NCI-H2227 treated with DMSO at 0.1 percent for 48 hours (cell line): ENCODE measurements at regions not wholly inside any gene's neighbourhood (a gene's known extent, or its start where the extent isn't known, plus 50 kb on each side); places are given as distances from the start of the nearest gene placed in this dataset.
"Not testable (repeated sequence)": the region's sequence is repeated elsewhere in the genome, so short reads cannot be mapped to it uniquely, and the experiment has no call there.

ENCODE experiments used
- DNase-seq: peaks from one replicate; lab custom pipeline; 2025; lab: John Stamatoyannopoulos, UW

GRCh38 chr11:44361813-44362212 is 51.9 kb upstream of the ALX4 start:
- no peak for DNase-seq

DNA sequence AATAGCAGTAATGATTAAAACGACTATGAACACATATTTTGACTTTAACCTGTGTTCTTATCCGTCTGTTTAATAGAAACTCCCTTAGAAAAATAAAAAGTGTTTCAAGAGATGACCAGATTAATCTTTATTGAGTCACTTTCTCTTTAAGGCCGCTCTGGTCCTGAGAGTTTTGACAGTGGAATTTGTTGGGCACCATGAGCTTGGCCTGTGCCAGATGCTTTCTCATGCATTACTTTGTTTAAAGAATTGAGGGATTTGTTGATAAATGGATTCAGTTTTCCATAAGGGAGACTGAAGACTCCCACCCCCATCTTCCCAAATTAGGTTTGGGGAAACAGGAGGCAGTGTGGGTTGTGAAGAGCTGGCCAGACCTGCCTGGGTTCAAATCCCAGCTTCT is 53.2 kb upstream of the ALX4 start:
- no peak for DNase-seq

DNA sequence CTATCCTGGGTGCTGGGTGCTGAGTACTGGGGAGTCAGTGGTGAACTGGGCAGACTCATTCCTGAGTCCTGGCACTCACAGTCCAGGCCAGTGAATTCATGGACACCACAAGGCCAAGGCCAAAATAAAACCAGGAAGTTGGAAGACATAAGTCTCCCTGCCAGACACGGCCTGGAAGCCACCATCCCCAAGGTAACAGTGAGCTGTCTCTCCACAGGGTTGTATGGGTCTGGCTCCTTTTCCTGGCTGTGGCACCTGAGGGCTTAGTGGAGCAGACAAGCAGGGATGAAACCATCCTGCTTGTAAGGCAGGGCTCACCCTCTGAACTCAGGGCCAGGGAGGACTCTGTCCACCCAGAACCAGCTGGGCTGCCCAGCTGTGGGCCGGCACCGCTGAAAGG is 54.7 kb upstream of the ALX4 start:
- DNase-seq, result no peak

DNA sequence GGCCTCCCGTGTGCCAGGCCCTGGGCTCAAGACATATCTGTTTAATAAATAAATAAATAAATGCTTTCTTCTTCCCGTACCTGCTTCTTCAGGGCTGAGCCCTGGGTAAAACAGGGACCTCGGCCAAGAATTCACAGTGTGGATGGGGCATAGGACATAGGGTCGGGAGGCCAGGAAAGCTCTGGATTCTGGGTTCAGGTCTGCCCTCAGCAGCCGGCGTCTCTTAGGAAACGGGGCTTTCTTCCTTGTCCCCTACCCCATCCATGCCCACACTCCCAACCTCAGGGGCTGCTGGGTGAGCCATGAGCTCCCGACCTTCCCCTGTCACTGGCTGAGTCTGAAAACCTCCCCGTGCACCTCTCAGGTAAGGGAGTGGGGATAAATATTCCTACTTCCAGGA is 55.7 kb upstream of the ALX4 start:
- DNase-seq, result no peak

- DNase-seq, result no peak
These were observed 56.1 kb upstream of the ALX4 start for GRCh38 chr11:44366026-44366425.

DNA sequence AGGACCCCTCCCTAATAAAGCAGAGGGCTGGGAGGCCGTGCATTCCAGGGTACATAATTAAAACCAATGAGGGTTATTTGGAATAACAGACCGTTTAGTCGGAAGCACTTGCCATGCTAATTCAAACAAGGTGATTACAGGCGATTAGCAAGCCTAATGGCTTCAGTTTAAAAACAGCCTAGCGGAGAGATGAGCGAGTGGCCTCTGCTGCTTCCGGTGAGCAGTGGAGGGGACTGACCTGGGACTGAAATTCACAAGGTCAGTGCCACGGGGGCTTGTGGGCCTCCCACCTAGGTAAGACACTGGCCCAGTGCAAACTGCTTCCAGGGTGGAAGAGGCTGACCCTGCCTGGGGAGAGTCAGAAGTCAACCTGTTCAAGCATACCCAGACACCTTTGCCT is 56.8 kb upstream of the ALX4 start:
- no peak for DNase-seq

GRCh38 chr11:44367452-44367851 is 57.5 kb upstream of the ALX4 start:
- no peak for DNase-seq

DNA sequence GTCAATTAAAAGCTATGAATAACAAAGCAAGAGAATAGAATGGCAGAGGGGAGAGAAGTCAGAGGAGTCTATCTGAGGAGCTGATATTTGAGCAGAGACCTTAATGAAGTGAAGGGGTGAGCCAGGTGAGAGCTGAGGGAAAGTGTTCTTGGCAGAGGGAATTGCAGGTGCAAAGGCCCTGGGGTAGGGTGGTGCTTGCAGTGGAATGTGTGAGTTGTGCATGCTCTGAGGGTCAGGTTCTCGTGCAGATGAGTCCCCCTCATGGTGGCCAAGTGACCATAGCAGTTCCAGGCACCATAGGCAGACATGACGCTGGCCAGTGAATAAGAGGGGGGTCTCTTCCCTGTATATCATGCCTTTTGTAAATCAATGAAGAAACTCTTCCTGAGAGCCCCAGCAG is 58.9 kb upstream of the ALX4 start:
- no peak for DNase-seq

DNA sequence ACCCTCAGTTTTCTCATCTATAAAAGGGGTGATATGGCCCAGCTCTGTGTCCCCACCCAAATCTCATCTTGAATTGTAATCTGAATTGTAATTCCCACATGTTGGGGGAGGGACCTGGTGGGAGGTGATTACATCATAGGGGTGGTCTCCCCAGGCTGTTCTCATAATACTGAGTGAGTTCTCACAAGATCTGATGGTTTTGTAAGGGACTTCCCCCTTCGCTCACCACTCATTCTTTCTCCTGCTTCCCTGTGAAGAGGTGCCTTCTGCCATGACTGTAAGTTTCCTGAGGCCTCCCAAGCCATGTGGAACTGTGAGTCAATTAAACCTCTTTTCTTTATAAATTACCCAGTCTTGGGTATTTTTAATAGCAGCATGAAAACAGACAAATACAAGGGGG is 61.1 kb upstream of the ALX4 start:
- not testable (repeated sequence) for DNase-seq

DNA sequence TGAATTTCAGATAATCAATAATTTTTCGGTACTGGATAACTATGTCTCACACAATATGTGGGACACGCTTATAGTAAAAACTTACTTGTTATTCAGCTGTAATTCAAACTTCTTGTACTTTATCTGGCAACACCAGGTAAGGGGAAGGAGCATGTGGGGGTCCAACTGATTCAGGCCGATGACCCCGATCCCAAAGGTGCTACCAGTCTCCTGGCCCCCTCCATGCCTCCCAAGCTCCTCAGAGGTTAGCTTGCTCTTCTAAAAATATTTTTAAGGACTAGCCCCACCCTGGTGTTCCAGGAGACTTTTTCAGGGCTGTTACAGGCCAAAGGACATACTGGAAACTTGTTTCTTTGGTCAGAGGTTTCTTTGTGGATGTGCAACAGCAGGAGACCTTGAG is 61.8 kb upstream of the ALX4 start:
- DNase-seq, result no peak

GRCh38 chr11:44372989-44373388 is 63.0 kb upstream of the ALX4 start:
- no peak for DNase-seq

- no peak for DNase-seq
These were observed 64.1 kb upstream of the ALX4 start for GRCh38 chr11:44374001-44374400.

DNA sequence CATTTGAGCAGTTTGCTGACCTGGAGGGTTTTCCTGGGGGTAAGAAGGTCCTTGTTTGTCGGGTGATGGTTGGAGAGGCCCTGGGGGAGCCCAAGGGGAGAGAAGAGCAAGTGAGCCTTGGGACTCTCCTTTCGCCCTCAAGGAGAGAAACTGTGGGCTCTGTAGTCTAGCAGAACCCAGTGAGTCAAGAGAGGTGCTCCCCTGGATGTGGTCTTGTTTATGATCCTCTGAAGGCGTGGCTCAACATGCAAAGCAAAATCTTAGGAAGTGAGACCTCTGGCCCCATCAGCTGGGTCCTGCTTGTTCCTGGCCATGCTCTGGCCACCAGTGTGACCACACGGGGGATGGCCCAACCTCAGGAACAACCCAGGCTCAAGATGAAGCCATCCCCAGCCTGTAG is 66.5 kb upstream of the ALX4 start:
- no peak for DNase-seq

GRCh38 chr11:44377121-44377520 is 67.2 kb upstream of the ALX4 start:
- DNase-seq, result no peak

DNA sequence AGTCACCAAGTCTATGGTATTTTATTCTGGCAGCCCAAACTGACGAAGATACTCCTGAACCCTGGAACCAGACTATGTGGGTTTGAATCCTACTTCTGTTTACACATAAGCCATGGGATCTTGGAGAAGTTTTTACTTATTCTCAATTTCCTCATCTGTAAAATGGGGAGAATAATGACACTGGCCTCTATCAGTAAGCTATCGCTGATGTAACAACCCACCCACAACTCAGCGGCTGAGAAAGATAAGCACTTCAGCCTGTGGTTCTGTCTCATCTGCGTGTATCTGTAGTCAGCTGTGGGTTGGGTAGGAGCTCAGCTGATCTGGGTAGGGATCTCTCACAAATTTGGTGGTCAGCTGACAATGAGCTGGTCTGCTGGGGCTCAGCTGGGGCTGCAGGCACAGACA is 68.0 kb upstream of the ALX4 start:
- DNase-seq, result no peak

- no peak for DNase-seq
These were observed 69.4 kb upstream of the ALX4 start for GRCh38 chr11:44379141-44380008.

DNA sequence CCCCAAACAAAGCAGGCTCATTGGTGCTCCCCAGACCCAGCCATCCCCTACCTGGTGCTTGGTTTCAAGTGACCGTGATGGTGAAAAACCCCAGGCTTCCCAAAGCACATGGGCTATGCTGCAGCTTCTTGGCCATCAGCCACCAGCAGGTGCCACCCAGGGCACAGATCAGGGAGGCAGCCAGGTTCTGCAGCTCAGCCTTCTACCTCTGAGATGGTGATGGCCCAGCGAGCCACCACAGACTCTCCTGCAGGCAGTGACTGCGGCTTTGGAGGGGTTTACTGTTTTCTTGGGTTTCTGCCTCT is 70.0 kb upstream of the ALX4 start:
- DNase-seq, result no peak

DNA sequence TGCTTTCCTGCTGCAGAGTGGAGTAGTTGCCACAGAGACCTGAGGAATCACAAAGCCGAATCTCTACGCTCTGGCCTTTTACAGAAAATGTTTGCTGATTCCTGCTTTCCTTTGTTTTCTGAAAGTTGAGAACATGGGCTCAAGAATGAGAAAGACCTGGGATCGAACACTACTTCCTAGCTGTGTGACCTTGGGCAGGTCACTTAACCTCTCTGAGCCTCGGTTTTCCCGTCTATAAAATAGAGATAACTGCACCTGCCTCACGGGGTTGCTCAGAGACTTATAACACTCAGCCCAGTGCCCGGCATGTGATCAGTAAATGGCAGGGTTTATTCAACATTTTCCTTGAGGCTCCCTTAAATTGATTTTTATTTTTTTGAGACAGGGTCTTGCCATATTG is 70.9 kb upstream of the ALX4 start:
- DNase-seq, result no peak

DNA sequence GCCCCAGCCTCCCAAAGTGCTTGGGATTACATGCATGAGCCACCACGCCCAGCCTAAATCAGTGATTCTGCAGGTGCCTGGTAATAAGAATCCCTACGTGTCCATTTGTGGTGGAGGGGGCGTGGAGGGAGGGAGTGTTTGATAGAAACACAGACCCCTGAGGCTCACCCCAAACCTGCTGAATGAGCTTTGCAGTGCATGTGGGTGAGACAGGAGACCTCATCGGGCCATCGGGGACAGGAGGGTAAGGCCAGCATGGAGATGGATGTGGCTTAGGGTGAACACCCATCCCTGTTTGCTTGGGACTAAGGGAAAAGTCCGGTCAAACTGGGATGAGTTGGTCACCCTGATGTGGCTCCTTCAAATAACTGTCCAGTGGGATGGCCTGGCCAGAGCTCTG is 71.3 kb upstream of the ALX4 start:
- no peak for DNase-seq

DNA sequence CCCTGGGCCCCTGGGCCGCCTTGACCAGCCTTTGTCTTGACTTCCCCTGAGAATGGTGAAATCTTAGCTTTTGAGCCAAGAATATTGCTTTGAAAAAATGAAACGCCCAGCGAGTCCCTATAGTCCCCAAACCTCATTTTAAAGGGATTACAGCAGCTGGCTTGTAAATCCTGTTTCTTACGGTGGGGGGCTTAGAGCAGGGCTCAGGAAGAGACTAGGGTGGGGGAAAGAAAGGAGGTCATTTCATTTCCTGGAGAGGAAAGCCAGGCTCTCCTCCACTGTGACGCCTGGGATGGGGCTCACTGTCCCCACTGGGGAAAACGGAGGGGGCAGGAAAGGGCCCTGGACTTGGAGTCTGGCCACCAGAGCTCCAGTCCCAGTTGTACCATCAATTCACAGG is 72.2 kb upstream of the ALX4 start:
- no peak for DNase-seq

GRCh38 chr11:44382656-44383240 is 72.8 kb upstream of the ALX4 start:
- no peak for DNase-seq

DNA sequence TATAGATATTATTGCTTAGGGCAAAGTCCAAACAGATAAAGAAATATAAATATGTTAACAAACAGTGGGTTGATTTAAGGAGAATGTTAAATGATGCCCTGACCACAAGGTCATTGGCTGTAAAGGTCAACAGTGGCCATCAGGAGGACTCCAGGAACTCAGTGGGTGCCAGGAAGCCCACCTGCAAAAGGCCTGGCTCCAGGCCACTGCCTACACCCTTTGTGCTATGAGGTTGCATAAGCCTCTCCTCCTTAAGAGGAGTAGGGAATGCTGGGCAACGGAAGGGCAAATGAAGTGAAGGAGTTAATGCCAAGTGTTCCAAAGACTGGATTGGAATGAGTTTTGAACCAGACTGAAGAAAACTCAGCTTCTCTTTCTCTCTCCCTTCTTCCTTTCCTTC is 73.3 kb upstream of the ALX4 start:
- DNase-seq, result no peak

DNA sequence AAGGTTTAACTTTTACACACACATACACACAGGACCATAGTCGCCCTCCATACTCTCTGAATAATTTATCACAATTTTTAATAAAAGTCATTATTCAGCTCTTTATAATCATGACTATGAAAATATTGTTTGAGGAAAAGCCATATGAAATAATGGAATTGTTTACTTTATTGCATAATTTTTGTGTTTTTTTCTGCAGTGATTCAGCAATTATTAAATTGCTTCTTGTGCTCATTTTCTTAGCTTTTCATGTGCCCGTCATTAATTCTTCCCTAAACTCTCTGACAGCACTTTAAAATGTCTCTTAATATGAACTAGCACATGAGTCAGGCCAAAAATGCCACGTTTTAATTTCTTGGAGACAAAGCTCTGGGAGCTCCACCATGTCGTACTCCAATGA is 77.5 kb upstream of the ALX4 start:
- DNase-seq, result no peak

GRCh38 chr11:44387825-44388224 is 77.9 kb upstream of the ALX4 start:
- DNase-seq, result no peak
